ENCODE measurements at regions not wholly inside any gene's neighbourhood (a gene's known extent, or its start where the extent isn't known, plus 50 kb on each side); places are given as distances from the start of the nearest gene placed in this dataset.

DNA sequence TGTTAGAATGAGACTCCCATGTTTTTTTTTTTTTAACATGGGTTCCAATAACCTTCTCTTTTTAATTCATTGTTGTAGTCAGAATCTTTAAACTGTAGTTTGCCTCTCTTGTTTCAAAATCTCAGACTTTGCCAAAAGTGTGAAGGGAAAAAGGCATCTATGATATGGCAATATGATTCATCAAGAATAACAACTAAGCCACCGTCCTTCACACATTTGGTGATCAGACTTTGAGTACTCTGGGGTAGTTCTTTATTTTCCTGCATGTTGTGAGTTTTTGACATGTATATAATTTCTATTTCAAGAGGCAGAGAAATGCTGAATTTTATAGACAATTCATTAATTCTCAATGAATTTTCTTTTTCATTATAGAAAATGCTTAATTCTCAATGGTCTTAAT, 53.5 kb upstream of the CERS6 start:
- TF ChIP-seq, protein P1, sequence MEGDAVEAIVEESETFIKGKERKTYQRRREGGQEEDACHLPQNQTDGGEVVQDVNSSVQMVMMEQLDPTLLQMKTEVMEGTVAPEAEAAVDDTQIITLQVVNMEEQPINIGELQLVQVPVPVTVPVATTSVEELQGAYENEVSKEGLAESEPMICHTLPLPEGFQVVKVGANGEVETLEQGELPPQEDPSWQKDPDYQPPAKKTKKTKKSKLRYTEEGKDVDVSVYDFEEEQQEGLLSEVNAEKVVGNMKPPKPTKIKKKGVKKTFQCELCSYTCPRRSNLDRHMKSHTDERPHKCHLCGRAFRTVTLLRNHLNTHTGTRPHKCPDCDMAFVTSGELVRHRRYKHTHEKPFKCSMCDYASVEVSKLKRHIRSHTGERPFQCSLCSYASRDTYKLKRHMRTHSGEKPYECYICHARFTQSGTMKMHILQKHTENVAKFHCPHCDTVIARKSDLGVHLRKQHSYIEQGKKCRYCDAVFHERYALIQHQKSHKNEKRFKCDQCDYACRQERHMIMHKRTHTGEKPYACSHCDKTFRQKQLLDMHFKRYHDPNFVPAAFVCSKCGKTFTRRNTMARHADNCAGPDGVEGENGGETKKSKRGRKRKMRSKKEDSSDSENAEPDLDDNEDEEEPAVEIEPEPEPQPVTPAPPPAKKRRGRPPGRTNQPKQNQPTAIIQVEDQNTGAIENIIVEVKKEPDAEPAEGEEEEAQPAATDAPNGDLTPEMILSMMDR (IDR thresholded peaks at IDR 0.05; ENCODE audit: extremely low read depth in 1 of 2, insufficient read depth in 1 of 2, low read depth in 1 of 2, low read length in 2 of 2): no peak
- TF ChIP-seq MYC (IDR thresholded peaks at IDR 0.05; ENCODE audit: low read depth, low read length) (no peak), FOS (IDR thresholded peaks at IDR 0.05; ENCODE audit: borderline replicate concordance, insufficient read depth, low read length) (no peak), EZH2 (IDR thresholded peaks at IDR 0.05; ENCODE audit: borderline replicate concordance, low read depth, low read length, severe bottlenecking) (no peak), POLR2AphosphoS5 (IDR thresholded peaks at IDR 0.05; ENCODE audit: insufficient read depth, low read depth, low read length) (no peak), POLR2A (IDR thresholded peaks at IDR 0.05; ENCODE audit: low read depth, low read length) (no peak), GATA2 (IDR thresholded peaks at IDR 0.05; ENCODE audit: insufficient read depth, insufficient read length, low read depth, low read length) (no peak), JUN (IDR thresholded peaks at IDR 0.05; ENCODE audit: borderline replicate concordance, insufficient read depth, insufficient read length, low read depth) (no peak)
- TF ChIP-seq, protein P2, sequence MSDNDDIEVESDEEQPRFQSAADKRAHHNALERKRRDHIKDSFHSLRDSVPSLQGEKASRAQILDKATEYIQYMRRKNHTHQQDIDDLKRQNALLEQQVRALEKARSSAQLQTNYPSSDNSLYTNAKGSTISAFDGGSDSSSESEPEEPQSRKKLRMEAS (IDR thresholded peaks at IDR 0.05; ENCODE audit: insufficient read depth, insufficient read length): no peak

Measured in endothelial cell of umbilical vein (primary cell).